K562 (cell line): ENCODE measurements at regions not wholly inside any gene's neighbourhood (a gene's known extent, or its start where the extent isn't known, plus 50 kb on each side); places are given as distances from the start of the nearest gene placed in this dataset.

ENCODE experiments used
- ATAC-seq: fragments of 200-7000 bp; cut with Tn5 transposase; 3 replicates; pipeline ENCODE4 v1.9.1; 2020; ENCODE audit warnings: moderate library complexity
- BruUV-seq: library from RNA; stranded (reverse); fragments of 400-500 nt; replicated peaks from 2 replicates; lab custom pipeline; 2021; lab: Mats Ljungman, UMichigan
- CTCF ChIA-PET: fragments of 300-600 bp; formaldehyde crosslinking; extraction: SDS; loops from one replicate; lab custom pipeline; 2021; ENCODE audit warnings: low intra/inter-chr PET ratio; lab: Yijun Ruan, JAX
- POLR2A ChIA-PET: fragments of 300-600, 350-650 bp; sonication (Branson Sonifier 250); formaldehyde crosslinking; extraction: SDS; loops from one replicate; lab custom pipeline; 2021; ENCODE audit warnings: antibody characterized with exemption, inconsistent platforms; lab: Yijun Ruan, JAX
- DNase-seq, 4 experiments: peaks; one replicate each; pipeline versions ENCODE4 v3.0.0 to v3.0.0-alpha.2; 2011 to 2018; ENCODE audit warnings: low spot score in 3 of 4, mixed read lengths in 3 of 4; ENCODE audit errors: extremely low read depth in 1 of 4
- FAIRE-seq: peaks from 2 replicates; lab custom pipeline; 2011; peaks lifted over from hg19 to GRCh38; lab: Jason Lieb, UNC
- H2AFZ ChIP-seq: 2 replicates; pipeline ENCODE4 v1.6.0; 2011; ENCODE audit warnings: low read depth, low read length, control low read depth, inconsistent platforms
- H3K27ac ChIP-seq: fragments of 200-600 bp; 3 replicates; pipeline ENCODE4 v1.8.0; 2011; ENCODE audit warnings: low read depth, mild to moderate bottlenecking, control low read depth, inconsistent platforms, low read length, moderate library complexity, mixed read lengths; ENCODE audit errors: extremely low read depth
- H3K27me3 ChIP-seq, 2 experiments: fragments of 300-600 bp in 1 of 2; 2 replicates in 1 of 2; 3 replicates in 1 of 2; pipeline versions ENCODE4 v1.6.0 to v1.8.0; 2011; ENCODE audit warnings: inconsistent platforms in 2 of 2, low read length in 2 of 2, mild to moderate bottlenecking in 1 of 2, mixed read lengths in 1 of 2, moderate library complexity in 1 of 2; ENCODE audit not compliant: control insufficient read depth in 2 of 2, insufficient read depth in 2 of 2
- H3K36me3 ChIP-seq: fragments of 300-600 bp; 3 replicates; pipeline ENCODE4 v1.8.0; 2011; ENCODE audit warnings: mild to moderate bottlenecking, low read length, inconsistent platforms; ENCODE audit not compliant: control insufficient read depth, insufficient read depth
- H3K4me1 ChIP-seq, 2 experiments: fragments of 200-600 bp in 1 of 2; replicated peaks in 1 of 2; 2 replicates in 1 of 2; 3 replicates in 1 of 2; pipeline versions ENCODE4 v1.5.1 to v1.8.0; 2011; ENCODE audit warnings: inconsistent platforms in 2 of 2, low read length in 2 of 2, mild to moderate bottlenecking in 1 of 2, mixed read lengths in 1 of 2, moderate library complexity in 1 of 2; ENCODE audit not compliant: control insufficient read depth in 2 of 2, insufficient read depth in 2 of 2
- H3K4me2 ChIP-seq: 2 replicates; pipeline ENCODE4 v1.6.1; 2011; ENCODE audit warnings: low read length, control low read depth, inconsistent platforms, mixed read lengths; ENCODE audit not compliant: insufficient read depth
- H3K4me3 ChIP-seq: fragments of 200-600 bp; sonication (generic), shearing (Covaris generic); 2 replicates; pipeline ENCODE4 v1.5.1; 2016; ENCODE audit warnings: control low read depth, inconsistent platforms
- H3K79me2 ChIP-seq: fragments of 200-600 bp; 3 replicates; pipeline ENCODE4 v1.8.0; 2011; ENCODE audit warnings: low read length, inconsistent platforms; ENCODE audit not compliant: control insufficient read depth, insufficient read depth
- H3K9ac ChIP-seq, 2 experiments: 2 replicates each; pipeline versions ENCODE4 v1.6.0 to v1.6.1; 2011; ENCODE audit warnings: low read depth in 2 of 2, low read length in 2 of 2, control low read depth in 1 of 2, inconsistent platforms in 1 of 2, mild to moderate bottlenecking in 1 of 2, mixed read lengths in 1 of 2; ENCODE audit not compliant: insufficient read depth in 1 of 2
- H3K9me1 ChIP-seq: one replicate; pipeline ENCODE4 v1.6.0; 2011; ENCODE audit warnings: inconsistent platforms, mild to moderate bottlenecking, low read length, moderate library complexity; ENCODE audit not compliant: control insufficient read depth, insufficient read depth
- H3K9me3 ChIP-seq: replicated peaks from 2 replicates; pipeline ENCODE4 v1.5.1; 2011; ENCODE audit warnings: low read depth, low read length, inconsistent platforms; ENCODE audit not compliant: control insufficient read depth, insufficient read depth
- H4K20me1 ChIP-seq: replicated peaks from 2 replicates; pipeline ENCODE4 v1.6.1; 2011; ENCODE audit warnings: low read length, inconsistent platforms, mixed read lengths; ENCODE audit not compliant: control insufficient read depth, insufficient read depth
- BRF2 ChIP-seq: IDR thresholded peaks from 3 replicates; pipeline ENCODE4 v1.6.1; 2011; ENCODE audit warnings: borderline replicate concordance, mild to moderate bottlenecking; ENCODE audit not compliant: insufficient read length, insufficient read depth
- CREM ChIP-seq: IDR thresholded peaks from 2 replicates; pipeline ENCODE4 v1.6.1; 2014; ENCODE audit warnings: antibody characterized with exemption, low read depth
- FOXK2 ChIP-seq, 2 experiments: fragments of 450-650 bp; IDR thresholded peaks in 1 of 2; conservative IDR thresholded peaks in 1 of 2; 2 replicates each; pipeline ENCODE4 v1.6.1; 2016; ENCODE audit warnings: low read depth in 2 of 2, mild to moderate bottlenecking in 1 of 2
- HOMEZ ChIP-seq: fragments of 250-450 bp; sonication (Bioruptor Pico); IDR thresholded peaks from 2 replicates; pipeline ENCODE4 v1.4.0; 2020; ENCODE audit warnings: mild to moderate bottlenecking, moderate library complexity
- MYNN ChIP-seq, 2 experiments: sonication (generic); formaldehyde crosslinking in 1 of 2; IDR thresholded peaks; 2 replicates each; pipeline versions ENCODE4 v1.5.0 to v1.6.1; 2016 to 2020; ENCODE audit warnings: antibody characterized with exemption in 1 of 2, missing genetic modification reagents in 1 of 2
- NFXL1 ChIP-seq: fragments of 450-650 bp; formaldehyde crosslinking; IDR thresholded peaks from 2 replicates; pipeline ENCODE4 v1.4.0; 2021; ENCODE audit warnings: mild to moderate bottlenecking
- NRF1 ChIP-seq, 2 experiments: fragments of 450-650 bp; IDR thresholded peaks in 1 of 2; conservative IDR thresholded peaks in 1 of 2; 2 replicates each; pipeline ENCODE4 v1.6.1; 2014; ENCODE audit warnings: mild to moderate bottlenecking in 2 of 2
- PHF21A ChIP-seq: fragments of 450-650 bp; IDR thresholded peaks from 2 replicates; pipeline ENCODE4 v1.6.1; 2017; ENCODE audit warnings: low read depth, borderline replicate concordance
- SMAD2 ChIP-seq: fragments of 150-350 bp; IDR thresholded peaks from 2 replicates; pipeline ENCODE4 v1.6.1; 2014; ENCODE audit warnings: low read depth, mild to moderate bottlenecking, low read length
- SMARCC2 ChIP-seq: fragments of 450-650 bp; IDR thresholded peaks from 2 replicates; pipeline ENCODE4 v1.6.1; 2017; ENCODE audit warnings: antibody characterized with exemption, moderate library complexity, mild to moderate bottlenecking, low read depth
- ZNF134 ChIP-seq: fragments of 250-450 bp; sonication (Bioruptor Pico); conservative IDR thresholded peaks from 2 replicates; pipeline ENCODE4 v1.4.0; 2020
- WGBS: fragments of 100-300 bp; shearing (Covaris generic); methylation state at CpG from one replicate; pipeline ENCODE4 v1.1.6; 2016; ENCODE audit warnings: low coverage, mixed read lengths; ENCODE audit not compliant: insufficient coverage; ENCODE audit errors: missing lambda C conversion rate; 5-methylcytosine and 5-hydroxymethylcytosine counted together
- in situ Hi-C: fragments of 300-500 bp; cut with MboI; formaldehyde crosslinking; loops from 4 replicates; pipeline ENCODE4 v1.15.0; 2018; ENCODE audit warnings: inconsistent platforms, mixed read lengths
- intact Hi-C: fragments of 100-400 bp; cut with micrococcal nuclease; formaldehyde crosslinking; loops from 2 replicates; pipeline ENCODE4 v1.14.2; 2022

- no peak for ATAC-seq
Observed at GRCh38 chr7:156094350-156095146, 282.3 kb upstream of the SHH start.

GRCh38 chr7:156092307-156092706, 280.0 kb upstream of the SHH start:
- no peak for DNase-seq
- Histone ChIP-seq H3K27ac (no peak overlapping the region), H3K9ac (no peak overlapping the region), H3K79me2 (no peaks in the 10 kb centered on the region), H3K4me3 (no peak overlapping the region), H3K4me1 (no peaks in the 10 kb centered on the region), H2AFZ (no peak overlapping the region), H3K9me3 (no peaks in the 10 kb centered on the region), H3K27me3 (peaks cover 35 to 73% of the 10 kb centered on the region in 2 experiments; a peak in 4 of 5 replicates), H3K9me1 (no peaks in the 10 kb centered on the region), H4K20me1 (no peaks in the 10 kb centered on the region; the same call in 1 of the 2 replicates), H3K36me3 (no peaks in the 10 kb centered on the region), H3K4me2 (no peak overlapping the region)
- FAIRE-seq = no peak
- intact Hi-C loops = no loop called here
- ChIA-PET POLR2A (no interaction called here), CTCF (no interaction called here)
- BruUV-seq = no TSS peak
- in situ Hi-C loops = no loop called here
- no peak for ATAC-seq
- under 1% methylated on average over 11 of the region's 11 CpGs for WGBS
- TF ChIP-seq MYNN (IDR thresholded peaks at IDR 0.05) (no peak), MYNN (CRISPR knock-in tag; IDR thresholded peaks at IDR 0.05) (no peak), FOXK2 (conservative IDR thresholded peaks at IDR 0.05 in 1 of 2, IDR thresholded peaks at IDR 0.05 in 1 of 2; ENCODE audit: low read depth in 2 of 2) (no peak), SMAD2 (no peak), BRF2 (no peak), ZNF134 (CRISPR knock-in tag) (no peak), HOMEZ (CRISPR knock-in tag) (no peak), CREM (no peak), NRF1 (conservative IDR thresholded peaks at IDR 0.05 in 1 of 2, IDR thresholded peaks at IDR 0.05 in 1 of 2) (no peak), PHF21A (no peak), SMARCC2 (no peak)

More at GRCh38 chr7:156094350-156095146, 282.3 kb upstream of the SHH start:
- Histone ChIP-seq H2AFZ (no peak overlapping the region), H3K36me3 (no peaks in the 10 kb centered on the region), H3K9me1 (no peaks in the 10 kb centered on the region), H3K9me3 (no peaks in the 10 kb centered on the region), H3K4me3 (no peak overlapping the region), H3K27ac (no peak overlapping the region), H3K27me3 (peaks cover 32 to 71% of the 10 kb centered on the region in 2 experiments; a peak in 4 of 5 replicates), H3K4me2 (no peak overlapping the region), H3K79me2 (no peaks in the 10 kb centered on the region), H4K20me1 (no peaks in the 10 kb centered on the region; the same call in 1 of the 2 replicates), H3K4me1 (no peaks in the 10 kb centered on the region), H3K9ac (no peak overlapping the region; a peak in 1 of 4 replicates)
- TF ChIP-seq NFXL1 (CRISPR knock-in tag) = no peak
- intact Hi-C loops (no loop called here), in situ Hi-C loops (no loop called here)
- ChIA-PET POLR2A (interaction anchor here (0.7 to 1.2 kb wide), 3 partner anchors 9 to 21 kb away, joined by 3 to 5 read pairs (median 3); no protein-coding TSS in a partner anchor), CTCF (no interaction called here)
- FAIRE-seq (no peak), DNase-seq (no peak)
- no TSS peak for BruUV-seq
- WGBS = 2% methylated on average over 15 of the region's 15 CpGs
